HG03460 (cell line): ENCODE measurements at regions not wholly inside any gene's neighbourhood (a gene's known extent, or its start where the extent isn't known, plus 50 kb on each side); places are given as distances from the start of the nearest gene placed in this dataset.
A peak's percentile ranks its signal among the peaks of the same experiment; 100 is the strongest.

ENCODE experiments used
- ATAC-seq: cut with Tn5 transposase; IDR thresholded peaks from one replicate; pipeline ENCODE4 v1.9.1; 2021; ENCODE audit not compliant: unreplicated experiment

DNA sequence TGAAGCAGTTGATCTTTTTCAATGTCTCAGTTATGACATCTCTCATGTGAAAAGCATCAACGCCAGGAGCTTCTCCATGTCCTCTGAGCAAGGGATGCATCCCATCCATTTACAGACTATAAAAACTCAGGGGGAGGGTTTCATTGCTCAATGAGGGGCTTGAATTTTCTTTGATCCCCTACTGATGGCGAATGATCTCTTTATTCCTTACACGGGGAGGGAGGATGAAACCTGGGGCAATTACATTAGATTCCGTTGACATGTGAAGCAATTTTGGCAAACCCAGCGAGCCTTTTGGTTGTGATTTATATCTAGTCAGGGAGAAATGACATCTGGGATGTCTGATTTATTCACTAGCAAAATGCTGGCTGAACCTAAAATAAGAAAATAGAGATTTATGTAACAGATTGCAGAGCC, 268.9 kb downstream of the HIVEP2 start:
- no peak for ATAC-seq

DNA sequence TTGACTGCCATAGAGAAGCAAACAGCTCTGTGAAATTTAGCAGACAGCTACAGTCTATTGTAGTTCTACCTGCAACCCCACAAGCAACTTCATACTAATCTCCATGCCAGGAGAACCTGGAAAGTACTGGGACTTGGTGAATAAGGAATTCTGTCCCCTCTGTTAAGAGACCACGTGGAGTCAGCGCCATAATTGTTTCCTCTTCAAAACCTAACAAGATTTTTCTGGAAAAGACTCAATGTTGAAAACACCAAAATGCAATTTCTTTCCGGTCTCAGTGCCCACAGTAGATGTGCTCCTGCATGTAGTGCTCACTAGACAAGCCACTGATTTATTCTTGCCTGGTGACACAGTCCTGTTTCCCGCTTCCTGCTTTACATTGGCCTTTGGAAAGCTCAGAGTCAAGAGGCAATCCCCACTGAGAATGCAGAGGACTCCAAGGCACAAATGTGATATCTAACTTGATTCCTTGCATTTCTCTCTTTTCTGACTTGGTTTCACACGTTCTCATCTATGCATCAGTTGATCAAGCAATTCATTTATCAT, 268.3 kb downstream of the HIVEP2 start:
- ATAC-seq: no peak

DNA sequence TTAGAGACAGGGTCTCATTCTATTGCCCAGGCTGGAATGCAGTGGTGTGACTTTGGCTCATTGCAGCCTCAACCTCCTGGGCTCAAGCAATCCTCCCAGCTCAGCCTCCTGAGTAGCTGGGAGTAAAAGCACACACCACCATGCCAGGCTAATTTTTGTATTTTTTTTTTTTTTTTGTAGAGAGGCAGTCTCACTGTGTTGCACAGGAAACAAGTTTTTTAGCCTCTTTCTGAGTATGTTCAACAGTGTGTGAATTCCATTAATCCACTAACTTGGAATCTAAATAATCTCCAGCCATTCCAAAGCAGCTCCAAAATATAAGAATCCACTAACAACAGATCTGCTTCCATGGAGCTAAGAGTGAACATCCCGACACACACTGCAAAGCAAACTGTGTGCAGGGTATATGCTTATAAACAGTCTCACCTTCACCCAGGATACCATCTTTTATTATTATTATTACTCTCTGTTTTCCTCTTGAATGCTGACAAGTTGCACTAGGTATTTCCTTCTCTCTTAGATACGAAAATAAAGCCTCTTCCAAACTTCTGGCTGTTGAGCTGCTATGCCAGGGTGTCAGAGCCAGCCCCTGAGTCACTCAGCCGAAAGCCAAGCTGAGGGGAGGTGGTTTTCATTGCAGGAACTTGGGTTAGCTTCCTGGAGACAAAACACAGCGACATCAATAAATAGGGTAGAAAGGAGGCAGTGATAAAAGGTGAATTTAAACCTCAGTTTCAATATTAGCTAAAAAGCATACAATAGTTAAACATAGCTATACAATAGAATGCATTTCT, 264.9 kb downstream of the HIVEP2 start:
- ATAC-seq: no peak

DNA sequence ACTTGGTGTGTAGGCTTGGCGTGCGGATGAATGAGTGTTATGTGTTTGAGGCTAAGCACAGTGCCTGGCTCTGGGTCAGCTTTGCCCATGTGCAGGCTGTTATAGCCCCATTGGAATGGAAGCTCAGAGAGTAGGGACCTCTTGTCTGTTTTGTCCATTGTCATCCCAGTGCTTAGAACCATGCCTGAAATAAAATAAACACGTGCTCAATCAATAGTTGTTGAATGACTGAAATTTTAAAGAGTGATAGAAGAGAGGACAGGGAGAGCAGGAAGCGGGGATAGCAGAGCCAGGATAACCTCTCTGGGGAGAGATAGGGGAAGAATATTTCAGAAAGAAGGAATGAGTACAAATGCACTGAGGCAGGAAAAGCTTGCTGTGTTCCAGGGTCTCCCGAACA, 263.9 kb downstream of the HIVEP2 start:
- no peak for ATAC-seq

DNA sequence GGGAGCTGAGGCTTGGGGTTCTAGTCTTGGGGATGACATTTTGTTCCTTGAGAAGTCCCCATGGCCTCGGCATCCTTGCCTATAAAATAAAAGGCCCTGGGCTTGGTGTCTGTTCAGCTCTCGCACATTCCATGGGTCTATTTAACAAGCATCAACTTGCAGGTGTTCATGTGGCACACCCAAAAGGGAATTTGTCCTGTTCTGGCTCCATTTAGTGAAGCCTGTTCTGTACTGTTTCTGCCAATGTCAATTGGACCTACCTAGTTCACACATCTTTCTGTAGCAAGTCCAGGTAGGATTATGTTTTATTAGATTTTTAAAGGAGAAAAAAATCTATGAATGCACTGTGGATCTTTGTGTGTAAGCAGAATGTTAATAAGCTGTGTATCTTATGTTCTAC, 262.0 kb downstream of the HIVEP2 start:
- no peak for ATAC-seq

DNA sequence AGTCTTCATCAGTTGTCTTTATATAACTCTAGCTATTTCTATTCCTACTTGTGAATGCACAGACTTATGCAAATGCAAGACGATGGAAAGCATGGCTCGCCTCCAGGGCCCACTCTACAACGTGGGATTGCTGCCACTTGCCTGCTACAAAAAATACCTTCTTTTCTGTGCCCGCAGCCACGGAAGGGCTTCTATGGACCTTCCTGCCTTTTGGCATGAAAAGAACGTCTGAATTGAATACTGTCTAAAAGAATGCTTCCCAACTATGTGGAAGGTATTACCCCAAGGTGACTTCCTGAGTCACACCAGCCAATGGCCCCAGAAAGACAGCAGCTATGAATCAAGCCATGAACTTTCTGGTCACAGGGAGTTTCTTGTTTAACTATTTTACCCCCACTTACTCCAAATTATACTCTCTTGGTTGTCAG, 261.2 kb downstream of the HIVEP2 start:
- no peak for ATAC-seq

DNA sequence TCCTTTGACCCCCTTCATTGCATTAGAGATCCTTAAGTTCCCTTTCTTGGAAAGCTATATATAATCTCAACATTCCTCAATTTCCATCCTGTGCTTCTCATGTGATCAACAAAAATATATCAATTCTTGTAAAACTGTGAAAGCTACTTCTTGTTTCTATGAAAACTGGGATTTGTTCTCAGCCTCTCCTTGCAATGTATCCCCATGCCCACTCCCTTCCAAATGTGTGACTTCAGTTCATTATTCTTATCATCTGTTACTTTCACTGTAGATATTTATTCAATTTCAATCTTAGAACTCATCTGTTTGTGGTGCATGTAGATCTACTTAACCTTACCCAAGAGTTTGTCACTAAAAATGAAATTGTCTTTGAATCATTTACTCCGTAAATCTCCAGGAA, 260.6 kb downstream of the HIVEP2 start:
- ATAC-seq: no peak

DNA sequence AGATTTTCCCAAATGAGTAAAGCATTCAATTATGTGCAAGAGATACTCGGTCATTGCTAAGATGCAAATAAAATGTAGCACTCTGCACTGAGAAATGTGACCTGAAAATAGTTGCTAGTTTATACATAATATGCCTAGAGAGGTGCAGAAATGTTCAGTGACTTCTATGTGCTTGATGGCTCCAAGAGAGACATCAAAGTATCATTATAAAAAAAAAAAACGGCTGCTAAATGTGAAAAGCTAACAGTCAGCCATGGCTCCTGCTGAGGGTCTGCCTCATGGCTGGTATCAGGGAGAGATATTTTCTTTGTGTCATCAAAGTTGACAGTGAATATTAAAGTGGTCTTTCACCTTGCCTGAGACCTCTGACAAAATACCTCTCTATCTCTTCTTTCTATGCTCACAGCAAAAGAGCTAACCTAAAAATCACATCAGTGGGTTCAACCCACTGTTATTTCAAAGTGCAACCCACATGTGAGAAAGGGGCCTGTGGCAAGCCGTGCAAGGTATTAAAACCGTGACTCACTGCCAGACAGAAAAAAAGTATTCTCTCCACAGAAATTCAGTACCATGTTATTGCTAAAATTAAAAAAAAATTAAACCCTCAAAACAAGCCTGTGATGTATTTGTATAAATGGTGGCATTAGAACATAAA, 259.0 kb downstream of the HIVEP2 start:
- ATAC-seq: no peak

DNA sequence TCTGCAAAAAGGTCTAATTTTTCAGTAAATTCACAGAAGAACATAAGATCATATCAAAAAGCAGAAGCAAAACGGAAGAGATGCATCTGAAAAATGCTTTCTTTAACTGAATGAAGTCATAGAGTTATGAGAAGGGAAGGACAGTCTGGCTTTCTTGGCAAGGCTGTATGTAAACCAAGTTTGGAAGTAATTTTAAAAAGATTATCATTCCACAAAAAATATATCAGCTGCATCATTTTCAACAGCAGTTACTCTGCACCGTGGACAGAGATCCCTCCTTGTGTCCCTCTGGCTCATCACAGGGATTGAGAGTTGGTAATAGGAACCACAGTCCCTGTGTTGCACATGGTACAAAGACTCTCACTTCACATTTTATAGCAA, 258.5 kb downstream of the HIVEP2 start:
- ATAC-seq: no peak

DNA sequence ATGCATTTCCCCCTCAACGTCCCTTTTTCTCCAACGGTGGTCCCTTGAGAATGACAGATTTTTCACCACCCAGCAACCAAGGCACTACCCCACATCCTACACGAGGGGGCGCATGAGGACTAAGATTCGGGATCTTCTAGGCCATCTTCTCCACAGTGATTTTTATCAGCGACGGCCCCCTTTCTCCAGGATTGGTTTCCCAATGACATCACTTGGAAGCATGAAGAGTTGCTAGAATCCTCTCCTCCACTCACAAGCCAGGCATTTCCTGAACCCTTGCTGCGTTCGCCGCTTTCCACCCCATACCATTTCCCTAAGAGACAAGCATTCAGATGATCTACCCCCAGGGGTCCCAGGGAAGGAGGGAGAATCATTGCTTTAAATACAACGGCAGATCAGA, 252.0 kb downstream of the HIVEP2 start:
- ATAC-seq: peak; percentile 72

DNA sequence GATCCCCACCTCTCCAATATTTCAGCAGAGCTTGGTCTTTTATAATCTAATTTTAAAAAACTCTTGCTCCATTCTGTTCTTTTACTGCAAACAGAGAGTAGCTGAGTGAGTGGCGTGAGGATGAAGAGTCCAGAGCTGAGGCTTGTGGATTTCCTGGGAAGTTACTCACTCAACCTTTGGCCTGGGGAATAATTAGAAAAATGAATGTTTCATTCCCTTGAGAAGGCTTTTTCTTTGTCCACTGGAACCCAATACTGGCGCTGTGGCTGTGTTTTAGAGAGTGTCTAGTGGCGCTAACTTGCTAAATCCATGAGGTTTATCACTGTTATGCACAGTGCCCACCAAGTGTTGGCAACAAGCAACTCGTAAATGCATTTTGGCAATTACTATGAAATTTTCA, 251.5 kb downstream of the HIVEP2 start:
- ATAC-seq: no peak

DNA sequence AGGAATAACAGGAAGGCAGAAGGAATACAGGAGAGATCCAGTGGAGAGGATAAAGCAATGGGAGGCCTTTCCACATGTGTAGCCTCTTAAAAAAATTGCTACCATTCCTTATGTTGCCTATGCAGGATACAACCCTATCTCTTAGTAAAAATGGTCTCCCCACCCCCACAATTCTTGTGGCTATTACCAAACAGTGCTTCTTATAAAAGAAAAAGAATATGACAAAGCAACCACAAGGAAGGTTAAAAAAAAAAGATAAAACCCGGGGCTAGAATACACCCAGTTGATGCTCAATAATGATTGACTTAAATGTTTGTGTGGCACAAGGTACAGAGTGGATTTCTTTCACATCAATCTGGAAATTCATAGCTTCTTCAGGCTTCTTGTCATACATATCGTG, 250.9 kb downstream of the HIVEP2 start:
- ATAC-seq: no peak

DNA sequence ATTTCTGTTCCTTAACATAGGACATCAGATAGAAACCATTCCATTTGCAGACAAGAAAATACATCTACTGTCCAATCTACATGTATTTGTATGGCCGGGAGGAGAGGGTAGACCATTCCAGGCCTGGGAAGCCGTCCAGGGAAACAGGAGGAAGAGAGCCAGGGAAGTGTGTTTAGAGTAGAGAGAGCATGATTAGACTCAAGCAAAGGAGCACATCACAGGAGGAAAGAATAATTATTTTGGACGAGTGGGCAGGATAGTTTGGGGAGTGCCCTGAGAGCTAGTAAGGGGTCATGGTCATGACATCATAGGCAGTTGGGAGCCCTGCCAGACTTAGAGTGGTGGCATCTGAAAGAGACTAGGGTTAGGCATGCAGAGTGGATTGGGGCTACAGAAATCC, 250.0 kb downstream of the HIVEP2 start:
- ATAC-seq: no peak

DNA sequence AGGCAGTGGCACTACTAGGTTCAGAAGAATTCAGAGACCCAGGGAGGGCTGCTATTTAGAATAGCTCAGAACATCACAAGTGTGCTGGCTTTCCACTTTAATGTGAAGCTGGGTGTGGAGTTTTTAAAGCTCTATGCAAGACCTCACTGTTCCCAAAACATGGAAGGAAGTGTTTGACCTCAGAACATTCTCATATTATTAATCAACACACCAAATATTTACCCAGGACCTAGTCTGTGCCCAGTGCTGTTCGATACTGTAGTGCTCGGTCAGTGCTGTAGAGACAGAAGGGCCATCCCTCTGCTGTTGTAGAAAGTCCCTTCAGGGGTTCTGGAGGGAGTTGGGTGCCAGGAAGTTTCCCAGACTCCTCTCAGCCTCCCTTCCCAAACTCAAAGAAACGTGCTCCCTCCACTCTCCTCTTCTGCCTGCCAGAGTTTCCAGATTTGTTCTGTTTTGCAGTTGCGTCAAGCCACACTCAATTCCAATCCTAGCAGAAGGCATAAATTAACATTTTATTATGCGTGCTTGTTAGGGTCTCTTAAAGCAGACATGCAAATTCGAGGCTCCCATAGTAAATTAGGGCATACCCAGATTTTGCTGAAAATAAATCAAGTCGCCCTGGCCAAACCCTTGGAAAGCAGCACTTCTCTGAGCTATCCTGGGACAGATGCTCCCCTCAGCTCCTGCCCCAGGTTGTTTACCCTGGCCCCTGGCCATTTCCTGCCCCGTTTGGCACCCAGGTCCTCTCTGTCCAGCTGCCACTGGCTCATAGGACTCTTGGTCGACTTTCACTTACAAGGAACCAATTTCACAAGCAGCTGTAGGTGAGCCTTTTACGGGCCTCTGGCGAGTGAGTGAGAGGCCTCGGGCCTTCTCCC, 248.6 kb downstream of the HIVEP2 start:
- ATAC-seq: no peak

DNA sequence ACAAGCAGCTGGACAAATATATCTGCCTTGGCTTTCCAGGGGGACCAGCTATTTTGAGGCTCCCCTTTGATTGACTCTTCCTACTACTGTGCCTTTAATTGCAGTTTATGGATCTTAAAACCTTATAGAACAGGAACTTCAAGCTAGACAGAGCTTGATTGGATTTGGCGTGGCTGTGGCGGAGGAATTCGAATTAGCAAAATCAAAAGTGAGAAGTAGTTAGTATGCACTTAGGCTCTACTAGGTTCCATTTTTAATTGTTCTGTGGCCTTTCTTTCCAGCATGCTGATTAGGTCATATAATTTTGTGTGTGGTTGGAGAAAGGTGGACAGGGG, 248.0 kb downstream of the HIVEP2 start:
- ATAC-seq: no peak

DNA sequence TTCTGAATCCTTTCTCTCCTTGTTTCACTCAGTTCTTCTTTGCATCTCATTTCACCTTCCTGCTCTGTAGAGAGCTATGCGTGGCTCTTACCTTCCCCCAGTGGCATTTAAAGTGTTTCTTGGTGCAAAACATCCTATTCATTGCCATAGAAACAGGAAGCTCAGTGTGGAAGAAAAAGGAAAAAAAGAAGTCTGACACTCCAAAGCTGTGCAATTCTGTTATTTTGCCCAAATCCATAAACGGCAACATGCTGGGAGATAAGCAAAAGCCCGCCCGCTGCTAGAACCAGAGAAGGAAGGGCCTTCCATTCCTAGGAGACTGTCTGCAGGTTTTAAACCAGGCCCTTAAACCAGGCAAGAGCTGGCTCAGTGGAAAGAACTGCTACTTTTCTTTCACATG, 247.1 kb downstream of the HIVEP2 start:
- no peak for ATAC-seq

DNA sequence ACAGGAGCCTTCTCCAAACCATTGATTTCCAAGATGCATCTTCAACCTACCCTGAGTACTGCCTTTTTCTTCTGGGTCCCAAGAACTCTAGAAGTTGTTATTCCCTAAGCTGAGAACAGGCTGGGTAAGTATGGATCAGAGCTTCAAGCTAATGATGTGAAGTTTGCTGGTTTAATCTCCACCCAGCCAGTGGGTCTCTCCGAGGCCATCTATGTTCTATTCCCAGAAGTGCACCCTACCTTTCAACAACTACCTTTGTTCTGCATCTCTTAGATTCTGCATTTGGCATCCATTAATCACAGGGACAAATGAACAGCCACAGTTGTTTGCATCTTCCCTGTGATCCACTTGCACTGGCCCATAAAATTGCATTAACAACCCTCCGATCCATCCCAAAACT, 246.2 kb downstream of the HIVEP2 start:
- ATAC-seq: no peak

DNA sequence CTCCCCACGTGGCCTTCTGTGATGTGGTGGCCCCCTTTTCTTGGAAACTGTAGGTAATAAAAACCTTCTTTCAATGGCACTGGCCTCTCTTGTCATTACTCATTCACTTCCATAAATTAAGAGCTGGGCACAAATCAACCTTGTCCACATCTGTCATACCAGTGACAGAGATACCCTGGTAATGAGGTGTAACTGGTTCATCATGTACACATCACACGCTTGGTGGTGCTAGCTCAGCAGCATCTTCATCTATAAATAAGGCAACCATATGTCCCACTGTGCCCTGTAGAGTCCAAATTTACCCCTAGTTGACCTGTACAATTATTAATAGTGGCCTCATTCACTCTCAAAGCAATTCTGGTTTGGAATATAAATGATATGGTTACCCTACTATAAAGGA, 245.6 kb downstream of the HIVEP2 start:
- no peak for ATAC-seq

DNA sequence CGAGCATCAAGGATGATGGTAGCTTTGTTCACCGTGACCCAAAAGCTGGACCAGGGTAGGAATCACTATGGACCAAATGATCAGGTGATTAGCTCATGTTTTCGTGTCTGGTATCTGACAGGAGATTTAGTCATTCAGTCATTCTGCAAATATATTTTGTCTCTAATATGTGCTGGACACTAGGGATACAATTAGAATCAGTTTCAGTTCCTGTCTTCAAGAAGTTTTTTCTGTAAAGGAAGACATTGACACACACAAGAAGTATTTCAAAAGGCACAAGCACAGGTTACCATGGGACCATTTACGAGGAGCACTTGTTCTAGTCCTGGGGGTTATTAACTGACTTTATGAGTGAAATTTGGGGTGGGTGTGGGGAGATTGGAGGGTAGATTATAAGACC, 244.9 kb downstream of the HIVEP2 start:
- ATAC-seq: no peak

DNA sequence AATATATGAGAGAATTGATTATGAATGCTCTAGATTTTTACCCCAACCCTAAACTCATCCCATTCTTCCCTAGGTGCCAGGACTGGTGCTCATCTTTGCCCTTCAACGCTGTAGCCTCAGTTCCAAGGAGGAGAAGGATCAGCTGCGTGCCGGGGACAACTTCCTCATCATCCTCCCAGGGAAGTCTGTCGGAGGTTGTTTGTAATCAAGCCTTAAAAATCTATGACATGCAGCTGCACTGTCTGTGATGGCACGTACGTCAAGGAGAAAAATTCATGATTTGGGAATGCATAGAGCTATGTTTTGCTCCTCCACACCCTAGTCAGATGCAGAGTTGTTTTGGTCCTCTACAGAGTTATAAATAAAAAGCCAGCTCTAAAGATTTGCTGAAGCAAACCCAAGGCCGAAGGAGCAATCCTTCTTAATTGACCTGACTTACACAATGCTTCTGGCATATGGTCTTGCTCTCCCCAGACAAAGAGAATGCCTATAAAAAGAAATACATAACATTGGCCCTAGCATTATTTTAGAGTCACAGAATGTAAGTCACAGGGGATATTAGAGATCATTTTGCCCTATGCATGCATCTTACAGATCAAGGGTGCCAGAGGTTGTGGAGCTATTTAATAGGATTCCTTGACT, 244.2 kb downstream of the HIVEP2 start:
- ATAC-seq: no peak
